HEK293T (cell line): ENCODE measurements at regions not wholly inside any gene's neighbourhood (a gene's known extent, or its start where the extent isn't known, plus 50 kb on each side); places are given as distances from the start of the nearest gene placed in this dataset.

Source experiments
- CTCF ChIA-PET: fragments of 350-600 bp; formaldehyde crosslinking; extraction: SDS; loops from one replicate; lab custom pipeline; 2021; ENCODE audit warnings: antibody characterized with exemption, inconsistent platforms; lab: Yijun Ruan, JAX
- POLR2A ChIA-PET: fragments of 350-600 bp; formaldehyde crosslinking; extraction: SDS; loops from one replicate; lab custom pipeline; 2020; ENCODE audit warnings: antibody characterized with exemption, inconsistent platforms; lab: Yijun Ruan, JAX
- DNase-seq: peaks from one replicate; pipeline ENCODE4 v3.0.0; 2012; ENCODE audit warnings: mixed read lengths; ENCODE audit errors: extremely low spot score
- ARNT ChIP-seq: fragments of 450-650 bp; IDR thresholded peaks from 2 replicates; pipeline ENCODE4 v1.6.1; 2017; ENCODE audit warnings: mild to moderate bottlenecking
- BHLHE40 ChIP-seq: fragments of 450-650 bp; IDR thresholded peaks from 2 replicates; pipeline ENCODE4 v1.6.1; 2016; ENCODE audit warnings: mild to moderate bottlenecking, moderate library complexity, borderline replicate concordance
- CTBP1 ChIP-seq: fragments of 450-650 bp; IDR thresholded peaks from 2 replicates; pipeline ENCODE4 v1.6.1; 2016; ENCODE audit warnings: borderline replicate concordance
- ELF4 ChIP-seq: fragments of 450-650 bp; IDR thresholded peaks from 2 replicates; pipeline ENCODE4 v1.6.1; 2017; ENCODE audit warnings: antibody characterized with exemption
- FOXA1 ChIP-seq: fragments of 450-650 bp; IDR thresholded peaks from 2 replicates; pipeline ENCODE4 v1.6.1; 2016; ENCODE audit warnings: mild to moderate bottlenecking
- FOXK2 ChIP-seq: fragments of 450-650 bp; IDR thresholded peaks from 2 replicates; pipeline ENCODE4 v1.6.1; 2016; ENCODE audit warnings: mild to moderate bottlenecking
- FOXM1 ChIP-seq: fragments of 450-650 bp; IDR thresholded peaks from 2 replicates; pipeline ENCODE4 v1.6.1; 2017; ENCODE audit warnings: mild to moderate bottlenecking, borderline replicate concordance
- HDGF ChIP-seq: fragments of 450-650 bp; IDR thresholded peaks from 2 replicates; pipeline ENCODE4 v1.6.1; 2017; ENCODE audit warnings: antibody characterized with exemption, borderline replicate concordance
- L3MBTL2 ChIP-seq: fragments of 450-650 bp; conservative IDR thresholded peaks from 2 replicates; pipeline ENCODE4 v1.6.1; 2016; ENCODE audit warnings: mild to moderate bottlenecking
- LEF1 ChIP-seq: fragments of 450-650 bp; IDR thresholded peaks from 2 replicates; pipeline ENCODE4 v1.6.1; 2017; ENCODE audit warnings: mild to moderate bottlenecking, borderline replicate concordance
- NFRKB ChIP-seq: fragments of 450-650 bp; IDR thresholded peaks from 2 replicates; pipeline ENCODE4 v1.6.1; 2016; ENCODE audit warnings: mild to moderate bottlenecking, moderate library complexity
- SP1 ChIP-seq: fragments of 450-650 bp; IDR thresholded peaks from 2 replicates; pipeline ENCODE4 v1.6.1; 2017
- SUZ12 ChIP-seq: fragments of 450-650 bp; IDR thresholded peaks from 2 replicates; pipeline ENCODE4 v1.6.1; 2016; ENCODE audit warnings: mild to moderate bottlenecking
- TARDBP ChIP-seq: fragments of 450-650 bp; IDR thresholded peaks from 2 replicates; pipeline ENCODE4 v1.6.1; 2016
- ZNF384 ChIP-seq: fragments of 450-650 bp; IDR thresholded peaks from 2 replicates; pipeline ENCODE4 v1.6.1; 2016
- TF ChIP-seq, protein P1 (sequence below): fragments of 450-650 bp; IDR thresholded peaks from 2 replicates; pipeline ENCODE4 v1.6.1; 2016

GRCh38 chr1:103171041-103171590 lies 62.8 kb upstream of the COL11A1 start:
- TF ChIP-seq, protein P1, sequence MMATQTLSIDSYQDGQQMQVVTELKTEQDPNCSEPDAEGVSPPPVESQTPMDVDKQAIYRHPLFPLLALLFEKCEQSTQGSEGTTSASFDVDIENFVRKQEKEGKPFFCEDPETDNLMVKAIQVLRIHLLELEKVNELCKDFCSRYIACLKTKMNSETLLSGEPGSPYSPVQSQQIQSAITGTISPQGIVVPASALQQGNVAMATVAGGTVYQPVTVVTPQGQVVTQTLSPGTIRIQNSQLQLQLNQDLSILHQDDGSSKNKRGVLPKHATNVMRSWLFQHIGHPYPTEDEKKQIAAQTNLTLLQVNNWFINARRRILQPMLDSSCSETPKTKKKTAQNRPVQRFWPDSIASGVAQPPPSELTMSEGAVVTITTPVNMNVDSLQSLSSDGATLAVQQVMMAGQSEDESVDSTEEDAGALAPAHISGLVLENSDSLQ = no peak
- TF ChIP-seq TARDBP = no peak
- no peak for TF ChIP-seq ELF4
- TF ChIP-seq FOXK2 = no peak
- TF ChIP-seq HDGF = no peak
- TF ChIP-seq FOXA1 = no peak
- no peak for TF ChIP-seq ZNF384
- no peak for TF ChIP-seq L3MBTL2
- TF ChIP-seq LEF1 = no peak
- no peak for TF ChIP-seq NFRKB
- TF ChIP-seq ARNT = no peak
- TF ChIP-seq SUZ12 = no peak
- no peak for TF ChIP-seq SP1
- DNase-seq = no peak
- CTCF ChIA-PET = no interaction called here
- POLR2A ChIA-PET = no interaction called here

DNA sequence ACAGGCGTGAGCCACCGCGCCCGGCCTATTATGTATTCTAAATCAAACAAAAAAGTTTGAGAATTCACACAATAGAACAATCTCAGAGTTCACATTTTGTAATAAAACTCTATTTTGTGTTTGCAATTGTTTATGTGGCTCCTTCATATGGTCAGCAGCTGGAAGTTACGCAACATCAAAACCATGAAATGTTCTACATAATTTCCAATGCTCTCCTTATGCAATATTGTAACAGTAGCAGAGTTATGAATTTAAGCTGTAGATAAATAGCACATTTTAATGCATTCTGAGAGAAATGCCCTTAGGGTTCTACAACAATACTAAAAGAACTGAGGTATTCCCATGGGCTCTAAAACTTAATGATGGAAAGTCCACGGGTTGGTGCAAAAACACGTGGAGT lies 62.3 kb upstream of the COL11A1 start:
- ChIA-PET CTCF (no interaction called here), POLR2A (no interaction called here)
- TF ChIP-seq TARDBP (no peak), FOXM1 (no peak), FOXA1 (no peak), LEF1 (no peak), HDGF (no peak), ARNT (no peak), CTBP1 (no peak), L3MBTL2 (no peak), NFRKB (no peak), FOXK2 (no peak), BHLHE40 (no peak), SUZ12 (no peak), SP1 (no peak), ZNF384 (no peak)
- TF ChIP-seq, protein P1 = no peak
- DNase-seq = no peak

GRCh38 chr1:103162360-103162759 lies 54.0 kb upstream of the COL11A1 start:
- DNase-seq = no peak
- TF ChIP-seq ZNF384 (no peak), FOXM1 (no peak), LEF1 (no peak), FOXK2 (no peak), CTBP1 (no peak), TARDBP (no peak), HDGF (no peak)
- POLR2A ChIA-PET = no interaction called here
- CTCF ChIA-PET = interaction anchor here (0.6 kb wide), 1 partner anchor 17 kb away, joined by 5 read pairs; no protein-coding TSS in a partner anchor

GRCh38 chr1:103160281-103160680 lies 52.0 kb upstream of the COL11A1 start:
- ChIA-PET CTCF (no interaction called here), POLR2A (no interaction called here)
- TF ChIP-seq ELF4 = no peak
- no peak for TF ChIP-seq ARNT
- TF ChIP-seq FOXK2 = no peak
- DNase-seq = no peak
